Tibial nerve (tissue), 4 donors: ENCODE measurements at regions not wholly inside any gene's neighbourhood (a gene's known extent, or its start where the extent isn't known, plus 50 kb on each side); places are given as distances from the start of the nearest gene placed in this dataset.

ENCODE experiments used
- CTCF ChIP-seq, 5 experiments: fragments of 200-600 bp in 3 of 5; fragments of 450-650 bp in 2 of 5; sonication (generic) in 3 of 5; IDR thresholded peaks; one replicate each; pipeline ENCODE4 v1.5.1; 2016 to 2019; ENCODE audit warnings: antibody characterized with exemption in 5 of 5, mild to moderate bottlenecking in 3 of 5, moderate library complexity in 2 of 5
- EP300 ChIP-seq, 2 donors: sonication (generic); formaldehyde crosslinking; IDR thresholded peaks; one replicate each; pipeline ENCODE4 v1.6.1; 2017; ENCODE audit warnings: antibody characterized with exemption in 2 of 2, mild to moderate bottlenecking in 1 of 2
- POLR2A ChIP-seq, 2 donors: fragments of 450-650 bp; IDR thresholded peaks; one replicate each; pipeline ENCODE4 v1.6.1; 2017; ENCODE audit warnings: antibody characterized with exemption in 2 of 2, mild to moderate bottlenecking in 2 of 2, moderate library complexity in 2 of 2

GRCh38 chr7:79951415-79951814, 183.2 kb upstream of the GNAI1 start:
- TF ChIP-seq CTCF (IDR thresholded peaks at IDR 0.05) = no peak
- TF ChIP-seq POLR2A (IDR thresholded peaks at IDR 0.05) = no peak
- TF ChIP-seq EP300 (IDR thresholded peaks at IDR 0.05) = no peak
